Activated naive CD4-positive, alpha-beta T cell (primary cell): ENCODE measurements at regions not wholly inside any gene's neighbourhood (a gene's known extent, or its start where the extent isn't known, plus 50 kb on each side); places are given as distances from the start of the nearest gene placed in this dataset.
"Not testable (repeated sequence)": the region's sequence is repeated elsewhere in the genome, so short reads cannot be mapped to it uniquely, and the experiment has no call there.

ENCODE experiments used
- DNase-seq, 4 experiments: peaks; one replicate each; lab custom pipeline; 2025; lab: John Stamatoyannopoulos, UW

GRCh38 chr1:212495766-212496494 lies 63.2 kb downstream of the NENF start:
- DNase-seq = no peak

GRCh38 chr1:212496682-212497081 lies 64.0 kb downstream of the NENF start:
- no peak for DNase-seq

GRCh38 chr1:212497553-212497952 lies 64.8 kb downstream of the NENF start:
- no peak for DNase-seq

DNA sequence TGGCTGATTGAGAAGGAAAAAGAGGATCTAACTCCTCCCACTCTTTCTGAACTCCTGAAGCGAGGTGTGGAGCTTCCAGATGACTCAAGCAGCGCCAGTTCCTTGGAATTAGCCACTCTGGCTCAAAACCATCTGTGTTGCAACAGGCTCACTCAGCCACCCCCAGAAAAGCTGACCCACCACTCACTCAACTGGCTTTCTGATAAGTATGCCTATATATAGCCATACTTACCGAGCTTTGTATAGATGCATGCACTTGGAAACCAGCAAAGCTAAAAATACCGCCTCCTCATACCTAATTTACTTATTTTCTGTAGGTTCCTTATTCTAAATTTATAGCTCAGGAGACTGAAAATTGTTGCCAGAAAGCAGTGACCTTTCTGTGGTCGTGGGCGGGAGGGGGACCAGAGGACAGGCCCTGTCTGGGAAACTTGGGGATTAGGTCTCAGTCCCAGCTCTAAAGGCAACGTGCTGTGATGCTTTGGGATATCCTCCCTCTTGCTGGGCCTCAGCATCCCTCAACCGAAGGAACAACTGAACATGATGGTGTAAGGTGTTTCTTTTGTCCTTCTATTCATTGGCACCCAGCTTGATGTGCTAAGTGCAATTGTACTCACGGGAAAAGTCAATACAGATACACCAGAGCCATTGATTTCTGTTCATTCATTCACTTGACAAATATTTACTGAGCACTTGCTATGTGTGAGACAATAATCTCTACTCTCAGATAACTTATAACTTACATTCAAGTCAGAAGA lies 65.7 kb downstream of the NENF start:
- DNase-seq = no peak

GRCh38 chr1:212500351-212500750 lies 67.6 kb downstream of the NENF start:
- no peak for DNase-seq

DNA sequence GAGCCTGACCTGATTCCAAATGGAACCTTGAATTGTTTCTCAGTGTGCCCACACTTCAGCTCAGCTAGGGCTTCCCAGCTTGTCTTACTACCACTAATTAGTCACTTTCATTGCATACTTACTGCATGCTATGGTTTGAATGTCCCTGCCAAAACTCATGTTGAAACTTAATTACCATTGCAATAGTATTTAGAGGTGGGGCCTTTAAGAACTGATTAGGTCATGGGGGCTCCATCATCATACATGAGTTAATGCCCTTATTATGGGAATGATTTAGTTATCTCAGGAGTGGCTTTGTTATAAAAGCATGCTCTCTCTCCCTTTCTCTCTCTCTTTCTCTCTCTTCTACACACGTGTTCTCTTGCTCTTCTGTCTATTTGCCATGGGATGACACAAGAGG lies 68.3 kb downstream of the NENF start:
- DNase-seq = no peak

DNA sequence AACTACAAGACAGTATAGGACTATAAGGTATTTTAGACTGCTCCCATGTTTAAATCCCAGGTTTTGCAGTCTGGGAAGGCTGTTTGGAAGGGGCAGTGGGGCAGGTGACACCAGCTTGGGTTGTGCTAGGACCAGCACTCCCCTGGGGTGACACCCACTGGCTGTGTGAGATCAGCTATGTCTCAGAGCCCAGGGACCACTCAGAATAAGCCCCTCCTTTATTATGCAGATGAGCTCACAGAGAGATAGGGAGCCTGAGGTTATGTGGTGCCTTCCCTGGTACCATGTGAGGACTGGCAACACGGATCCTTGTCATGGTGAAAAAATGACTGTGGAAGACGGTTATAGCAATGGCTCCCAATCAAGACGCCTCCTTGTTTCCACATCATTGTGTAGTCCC lies 71.0 kb downstream of the NENF start:
- DNase-seq = no peak

DNA sequence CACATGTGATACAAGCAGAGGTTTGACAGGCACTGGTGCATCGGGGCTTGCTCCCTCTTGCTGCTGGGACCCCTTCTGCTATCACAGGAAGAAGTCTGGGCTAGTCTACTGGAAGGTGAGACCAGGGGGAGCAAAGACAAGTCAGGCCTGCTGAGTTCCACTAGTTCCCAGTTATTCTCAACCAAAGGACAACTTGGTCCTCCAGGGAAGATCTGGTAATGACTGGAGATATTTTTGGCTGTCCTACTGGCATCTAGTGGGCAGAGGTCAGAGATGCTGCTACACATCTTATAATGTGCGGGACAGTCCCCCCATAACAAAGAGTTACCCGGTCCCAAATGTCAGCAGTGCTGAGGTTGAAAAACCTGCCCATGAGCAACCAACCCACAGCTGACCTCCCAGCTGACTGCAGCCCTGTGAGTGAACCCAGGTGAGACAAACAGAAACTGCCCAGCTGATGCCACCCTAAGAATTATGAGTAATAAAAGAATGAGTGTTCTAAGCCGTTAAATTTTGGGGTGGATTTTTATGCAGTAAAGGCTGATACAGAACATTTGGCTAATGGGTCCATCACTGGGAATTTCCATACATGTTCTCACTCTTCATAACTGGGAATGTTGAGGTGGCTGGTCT lies 71.6 kb downstream of the NENF start:
- DNase-seq = no peak

DNA sequence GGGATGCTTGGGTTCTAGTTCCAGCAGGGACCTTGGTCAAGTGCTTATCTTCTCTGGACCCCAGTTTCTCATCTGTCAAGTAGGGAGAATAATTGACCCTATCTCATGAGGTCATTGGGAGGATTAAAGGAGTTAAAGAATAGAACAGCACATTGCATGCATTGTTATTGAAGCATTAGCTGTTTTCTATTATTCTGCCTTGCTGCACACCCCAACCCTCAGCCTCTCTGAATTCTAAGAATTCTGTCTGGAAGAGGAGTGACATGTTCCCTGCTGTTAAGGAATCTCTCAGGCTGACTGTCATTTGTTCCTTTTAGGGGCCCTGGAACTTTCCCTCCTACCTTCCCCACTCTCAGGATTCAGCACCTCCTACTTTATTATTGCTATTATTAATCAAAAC lies 73.9 kb downstream of the NENF start:
- no peak for DNase-seq

GRCh38 chr1:212507369-212507768 lies 74.6 kb downstream of the NENF start:
- no peak for DNase-seq

DNA sequence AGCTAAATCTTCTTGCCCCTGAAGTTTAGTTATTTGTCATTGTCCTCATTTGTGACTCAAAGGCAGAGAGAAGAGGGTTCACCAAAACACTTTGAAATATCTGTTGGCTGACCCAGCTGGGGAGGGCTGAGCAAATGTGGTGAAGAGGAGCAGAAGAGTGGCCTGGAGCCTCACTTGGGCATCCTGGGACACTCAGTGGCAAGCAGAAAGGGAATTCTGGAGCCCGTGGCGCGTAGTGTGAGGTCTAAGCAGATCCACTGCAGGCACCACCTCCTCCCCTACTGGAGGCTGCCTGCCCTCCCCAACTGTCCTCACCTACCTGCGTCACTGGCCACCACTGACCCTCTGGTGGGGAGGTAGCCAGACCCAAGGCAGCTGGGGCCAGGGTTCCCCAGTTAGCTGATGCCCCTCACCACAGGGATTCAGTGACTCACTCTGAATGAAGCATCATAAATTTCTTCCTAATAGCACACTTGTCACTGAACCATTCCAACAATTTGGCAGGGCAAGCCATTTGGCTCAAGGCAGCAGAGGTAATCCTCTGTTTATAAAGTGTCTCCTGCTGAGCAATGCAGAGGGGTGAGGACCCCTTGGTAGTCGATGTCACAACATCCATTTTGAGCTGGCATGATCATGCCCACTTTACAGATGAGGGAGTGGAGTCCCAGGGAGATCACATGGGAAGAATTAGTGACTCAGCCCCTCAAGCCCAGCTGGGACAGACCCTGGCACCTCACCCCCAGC lies 80.3 kb downstream of the NENF start:
- DNase-seq = no peak

GRCh38 chr1:212513586-212513985 lies 80.9 kb downstream of the NENF start:
- DNase-seq = no peak

- DNase-seq = no peak
These were observed 81.4 kb downstream of the NENF start for GRCh38 chr1:212514056-212514614.

- no peak for DNase-seq
These were observed 82.1 kb downstream of the NENF start for GRCh38 chr1:212514782-212515181.

- DNase-seq = no peak
These were observed 82.6 kb downstream of the NENF start for GRCh38 chr1:212515329-212515760.

GRCh38 chr1:212516012-212516411 lies 83.3 kb downstream of the NENF start:
- DNase-seq = not testable (repeated sequence)

GRCh38 chr1:212518188-212519054 lies 85.7 kb downstream of the NENF start:
- DNase-seq = no peak

DNA sequence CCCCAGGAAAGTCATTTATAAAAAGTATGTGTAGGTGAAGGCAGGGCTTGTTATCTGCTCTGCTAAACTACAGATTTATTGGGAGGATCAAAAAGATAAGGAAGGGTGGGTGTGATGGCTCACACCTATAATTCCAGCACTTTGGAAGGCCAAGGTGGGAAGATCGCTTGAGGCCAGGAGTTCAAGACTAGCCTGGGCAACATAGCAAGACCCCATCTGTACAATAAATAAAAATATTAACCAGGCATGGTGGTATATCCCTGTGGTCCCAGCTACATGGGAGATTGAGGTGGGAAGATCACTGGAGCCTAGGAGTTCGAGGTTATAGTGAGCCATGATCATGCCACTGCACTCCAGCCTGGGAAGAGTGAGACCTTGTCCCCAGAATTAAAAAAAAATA lies 86.4 kb downstream of the NENF start:
- DNase-seq = no peak

DNA sequence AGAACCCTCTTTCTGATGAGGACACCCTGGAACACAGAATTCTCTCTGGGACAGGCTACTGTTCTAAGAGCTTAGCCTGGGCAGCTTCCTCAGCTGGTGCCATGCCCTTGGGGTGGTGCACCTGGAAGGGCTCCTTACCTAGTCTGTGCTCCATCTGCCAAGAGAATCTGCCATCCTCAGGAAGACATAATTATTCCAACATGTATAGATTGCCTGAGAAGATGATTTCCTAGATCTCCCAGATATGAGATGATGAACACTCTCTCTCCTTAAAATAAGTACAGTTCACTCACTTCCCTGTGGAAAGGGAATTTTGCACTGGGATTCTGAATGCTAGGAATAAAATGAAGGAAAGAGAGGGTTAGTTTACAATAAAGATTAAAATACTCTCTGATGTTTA lies 87.6 kb downstream of the NENF start:
- DNase-seq = no peak

DNA sequence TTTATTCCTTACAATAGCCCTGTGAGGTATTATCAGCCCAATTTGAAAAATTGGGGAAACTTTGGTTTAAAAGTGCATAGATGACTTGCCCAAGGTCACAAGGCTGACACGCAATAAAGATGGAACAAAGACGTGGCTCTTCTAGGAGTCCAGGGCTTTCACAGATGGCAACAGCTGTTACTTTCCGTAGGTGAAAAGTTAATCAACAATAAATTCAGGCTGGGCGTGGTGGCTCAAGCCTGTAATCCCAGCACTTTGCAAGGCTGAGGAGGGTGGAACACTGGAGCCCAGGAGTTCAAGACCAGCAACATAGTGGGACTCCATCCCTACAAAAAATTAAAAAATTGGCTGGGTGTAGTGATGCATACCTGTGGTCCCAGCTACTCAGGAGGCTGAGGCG lies 87.8 kb upstream of the ATF3 start:
- DNase-seq = no peak

- DNase-seq = no peak
These were observed 83.0 kb upstream of the ATF3 start for GRCh38 chr1:212525479-212526110.
